ENCODE measurements at regions not wholly inside any gene's neighbourhood (a gene's known extent, or its start where the extent isn't known, plus 50 kb on each side); places are given as distances from the start of the nearest gene placed in this dataset.

DNA sequence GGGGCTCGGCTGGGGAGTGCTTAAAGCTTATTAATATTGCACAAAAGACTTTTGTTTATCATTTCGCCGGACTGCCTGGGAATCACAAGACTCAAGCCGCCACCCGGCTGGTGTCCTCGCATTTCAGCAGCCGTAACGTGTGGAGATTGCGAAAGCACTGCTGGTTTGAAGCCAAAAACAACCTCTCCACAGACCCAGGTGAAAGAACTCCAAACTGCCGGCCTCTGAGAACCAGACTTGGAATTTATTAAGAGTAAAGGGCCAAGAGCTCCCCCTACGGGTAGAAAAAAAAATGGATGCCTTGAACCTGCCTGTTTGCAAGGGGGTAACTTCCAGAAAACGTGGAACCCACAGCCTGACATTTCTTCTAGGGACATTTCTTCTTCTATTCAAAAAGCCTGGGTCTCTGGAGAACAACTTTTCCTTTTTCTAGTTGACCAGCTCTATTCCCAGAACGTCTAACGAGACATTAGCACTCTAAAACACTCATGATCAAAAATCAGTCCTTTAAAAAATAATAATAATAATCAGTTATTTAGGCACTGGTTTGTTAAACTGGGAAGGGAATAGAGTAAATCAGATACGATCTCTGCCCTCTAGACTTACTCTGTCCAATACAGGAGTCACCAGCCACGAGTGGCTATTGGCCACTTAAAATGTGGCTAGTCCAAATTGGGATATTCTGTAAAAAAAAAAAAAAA is 216.3 kb downstream of the C1D start:
- no peak overlapping the region for H3K9ac ChIP-seq
- no peaks in the 10 kb centered on the region for H3K9me3 ChIP-seq
- H3K4me3 ChIP-seq, result no peak overlapping the region
- no peaks in the 10 kb centered on the region for H3K4me1 ChIP-seq
- no peaks in the 10 kb centered on the region for H3K36me3 ChIP-seq
- TF ChIP-seq Cebpa-rat (IDR thresholded peaks at IDR 0.05), result no peak
- no peak overlapping the region for H3K4me2 ChIP-seq
- no peak overlapping the region for H3K27ac ChIP-seq
- no peaks in the 10 kb centered on the region for H4K20me1 ChIP-seq
- no peaks in the 10 kb centered on the region for H3K27me3 ChIP-seq

DNA sequence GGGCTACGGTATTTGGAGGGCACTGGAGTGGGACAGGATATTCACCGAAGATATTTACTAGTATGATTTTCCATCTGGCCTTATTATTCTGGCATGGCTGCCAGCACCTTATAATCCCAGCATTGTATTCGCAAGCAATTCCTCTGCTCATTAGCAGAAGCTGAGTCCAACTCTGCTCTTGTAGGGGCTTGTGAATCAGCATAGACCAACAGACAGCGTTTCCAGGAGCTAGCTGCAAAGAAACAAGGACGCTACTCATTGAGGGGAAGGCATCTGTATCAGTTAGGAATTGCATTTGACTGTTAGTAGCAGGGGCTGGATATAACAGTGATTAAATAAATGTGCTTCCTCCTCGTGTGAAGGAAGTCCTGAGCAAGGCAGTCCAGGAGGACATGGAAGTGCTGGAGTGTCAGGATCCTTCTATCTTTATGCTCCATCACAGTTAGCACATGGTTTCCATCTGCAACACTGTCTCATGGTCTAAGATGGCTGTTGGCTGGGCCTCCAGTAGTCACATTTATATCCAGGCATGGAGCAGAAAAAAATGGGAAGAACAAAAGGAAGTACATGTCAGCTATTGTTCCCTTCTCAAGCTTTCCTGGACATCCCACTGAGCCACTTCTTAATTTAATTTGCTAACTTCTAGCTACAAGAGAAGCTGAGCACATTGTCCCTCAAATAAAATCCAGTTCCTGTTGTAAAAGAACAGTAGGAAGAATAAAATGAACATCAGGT is 214.1 kb downstream of the C1D start:
- no peak for TF ChIP-seq Cebpa-rat (IDR thresholded peaks at IDR 0.05)
- Histone ChIP-seq H3K27ac (no peak overlapping the region), H3K4me3 (no peak overlapping the region), H3K4me1 (no peaks in the 10 kb centered on the region), H4K20me1 (no peaks in the 10 kb centered on the region), H3K4me2 (no peak overlapping the region), H3K27me3 (no peaks in the 10 kb centered on the region), H3K36me3 (no peaks in the 10 kb centered on the region), H3K9ac (no peak overlapping the region), H3K9me3 (no peaks in the 10 kb centered on the region)

DNA sequence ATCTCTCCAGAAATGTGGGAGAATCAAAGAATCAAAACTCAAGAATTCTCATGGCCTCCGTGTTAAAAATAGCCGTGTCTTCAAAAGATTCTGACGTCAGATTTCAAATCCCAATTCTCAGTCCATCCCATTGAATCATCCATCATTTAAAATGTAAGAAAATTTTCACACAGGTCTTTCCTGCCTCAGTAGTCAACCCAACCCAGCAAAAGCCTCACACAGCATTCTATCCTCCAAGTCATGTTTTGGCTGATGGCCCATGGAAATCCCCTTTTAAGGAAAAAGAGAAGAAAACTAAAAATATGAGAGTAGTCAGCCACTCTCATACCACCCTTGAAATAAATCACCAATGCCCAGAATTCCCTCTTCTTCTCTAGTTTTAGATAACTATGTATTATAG is 211.8 kb downstream of the C1D start:
- no peak overlapping the region for H3K9ac ChIP-seq
- H4K20me1 ChIP-seq, result no peaks in the 10 kb centered on the region
- H3K27me3 ChIP-seq, result no peaks in the 10 kb centered on the region
- H3K4me3 ChIP-seq, result no peak overlapping the region
- no peak overlapping the region for H3K4me2 ChIP-seq
- no peaks in the 10 kb centered on the region for H3K36me3 ChIP-seq
- H3K4me1 ChIP-seq, result no peaks in the 10 kb centered on the region
- no peak overlapping the region for H3K27ac ChIP-seq
- H3K9me3 ChIP-seq, result no peaks in the 10 kb centered on the region
- TF ChIP-seq Cebpa-rat (IDR thresholded peaks at IDR 0.05), result no peak

DNA sequence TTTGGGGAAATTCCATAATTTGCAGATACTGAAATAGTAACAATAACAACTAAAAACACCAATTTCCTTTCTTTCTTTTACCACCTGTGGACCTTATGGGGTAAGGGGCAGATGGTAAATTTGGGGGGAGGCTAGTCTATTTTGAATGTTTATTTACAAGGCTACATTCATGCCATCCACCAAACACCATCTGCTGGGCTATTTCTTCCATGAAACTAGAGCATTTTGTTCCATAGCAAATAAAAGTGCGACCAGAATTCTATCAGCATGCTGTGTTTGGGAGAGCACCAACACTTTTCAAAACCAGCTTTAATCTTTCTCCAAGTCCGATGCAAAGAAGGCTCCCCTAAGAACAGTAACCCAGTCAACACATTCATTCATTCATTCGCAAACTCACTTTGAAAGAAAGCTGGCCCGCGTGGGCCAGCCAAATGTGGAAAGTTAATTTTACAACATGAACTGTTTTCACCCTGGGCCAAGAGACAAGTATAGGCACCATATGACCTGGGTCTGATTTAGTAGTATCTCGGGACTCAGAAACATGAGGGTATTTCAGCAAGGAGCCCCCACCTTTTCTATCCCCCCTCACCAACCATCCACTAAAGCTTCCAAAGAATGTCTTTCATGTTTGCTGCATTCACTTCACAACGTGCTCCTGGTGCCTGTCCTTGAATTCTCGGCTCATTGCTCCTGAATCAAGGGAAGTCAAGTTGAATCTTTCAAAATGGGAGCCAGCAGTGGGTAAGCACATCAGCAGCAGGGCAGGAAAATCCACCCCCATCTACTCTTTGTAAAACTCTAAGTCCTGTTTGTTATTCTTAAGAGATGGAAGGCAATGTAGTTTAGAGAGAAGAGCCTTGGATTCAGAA is 210.6 kb downstream of the C1D start:
- no peak overlapping the region for H3K4me3 ChIP-seq
- H3K9me3 ChIP-seq, result no peaks in the 10 kb centered on the region
- H3K36me3 ChIP-seq, result no peaks in the 10 kb centered on the region
- no peak overlapping the region for H3K4me2 ChIP-seq
- no peaks in the 10 kb centered on the region for H3K27me3 ChIP-seq
- H3K9ac ChIP-seq, result no peak overlapping the region
- TF ChIP-seq Cebpa-rat (IDR thresholded peaks at IDR 0.05), result no peak
- no peaks in the 10 kb centered on the region for H3K4me1 ChIP-seq
- no peak overlapping the region for H3K27ac ChIP-seq
- H4K20me1 ChIP-seq, result no peaks in the 10 kb centered on the region

DNA sequence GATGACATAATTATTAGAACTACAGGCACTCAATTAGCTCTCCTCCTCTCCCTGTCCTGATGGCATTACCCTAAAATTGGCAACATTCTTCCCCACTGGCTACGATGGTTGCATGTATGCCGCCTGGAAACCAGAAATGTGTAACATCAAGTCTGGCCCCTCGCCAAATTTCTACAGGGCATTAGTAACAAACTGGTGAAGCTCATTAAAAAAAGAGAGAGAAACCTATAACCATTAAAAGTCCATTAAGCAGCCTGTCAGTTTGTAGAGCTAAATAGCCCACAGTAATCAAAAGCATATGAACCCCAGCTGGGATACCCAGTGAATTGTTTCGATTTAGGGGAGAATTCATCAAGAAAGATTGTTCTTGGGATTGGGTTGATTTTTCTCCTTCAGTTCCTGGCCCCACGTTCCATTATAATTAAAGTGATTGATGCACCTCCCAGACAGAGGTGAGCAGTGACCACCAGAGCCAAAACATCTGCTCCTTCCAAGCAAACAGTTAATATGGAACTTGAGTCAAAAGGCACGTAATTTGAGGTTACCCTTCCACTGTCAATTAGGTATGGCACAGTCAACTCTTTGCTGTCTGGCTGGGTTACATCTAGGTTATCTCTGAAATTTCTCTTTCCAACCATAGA is 208.6 kb downstream of the C1D start:
- H3K4me1 ChIP-seq, result no peaks in the 10 kb centered on the region
- no peak for TF ChIP-seq Cebpa-rat (IDR thresholded peaks at IDR 0.05)
- H4K20me1 ChIP-seq, result no peaks in the 10 kb centered on the region
- no peak overlapping the region for H3K27ac ChIP-seq
- no peak overlapping the region for H3K4me2 ChIP-seq
- no peak overlapping the region for H3K9ac ChIP-seq
- no peaks in the 10 kb centered on the region for H3K9me3 ChIP-seq
- H3K4me3 ChIP-seq, result no peak overlapping the region
- no peaks in the 10 kb centered on the region for H3K36me3 ChIP-seq
- H3K27me3 ChIP-seq, result no peaks in the 10 kb centered on the region

DNA sequence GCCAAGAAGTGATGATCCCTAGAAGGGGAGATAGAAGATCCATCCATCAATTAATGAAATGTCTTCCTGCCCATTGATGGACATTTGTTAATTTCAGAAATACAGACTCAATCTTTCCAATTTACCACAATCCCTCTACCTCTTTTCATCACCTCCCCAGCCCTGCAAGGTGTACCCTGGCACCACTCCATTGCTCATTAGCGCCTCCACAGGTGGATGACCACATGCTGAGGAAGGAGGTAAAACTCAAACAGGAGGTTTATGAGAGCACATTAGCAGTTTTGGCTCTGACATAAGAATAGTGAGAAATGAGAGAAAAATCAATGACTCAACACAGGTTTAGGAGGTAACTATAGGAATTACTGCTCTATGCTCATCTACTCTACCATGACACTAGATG is 208.0 kb downstream of the C1D start:
- Histone ChIP-seq H4K20me1 (no peaks in the 10 kb centered on the region), H3K4me3 (no peak overlapping the region), H3K9me3 (no peaks in the 10 kb centered on the region), H3K27me3 (no peaks in the 10 kb centered on the region), H3K36me3 (no peaks in the 10 kb centered on the region), H3K4me1 (no peaks in the 10 kb centered on the region), H3K4me2 (no peak overlapping the region), H3K9ac (no peak overlapping the region), H3K27ac (no peak overlapping the region)
- TF ChIP-seq Cebpa-rat (IDR thresholded peaks at IDR 0.05), result no peak

DNA sequence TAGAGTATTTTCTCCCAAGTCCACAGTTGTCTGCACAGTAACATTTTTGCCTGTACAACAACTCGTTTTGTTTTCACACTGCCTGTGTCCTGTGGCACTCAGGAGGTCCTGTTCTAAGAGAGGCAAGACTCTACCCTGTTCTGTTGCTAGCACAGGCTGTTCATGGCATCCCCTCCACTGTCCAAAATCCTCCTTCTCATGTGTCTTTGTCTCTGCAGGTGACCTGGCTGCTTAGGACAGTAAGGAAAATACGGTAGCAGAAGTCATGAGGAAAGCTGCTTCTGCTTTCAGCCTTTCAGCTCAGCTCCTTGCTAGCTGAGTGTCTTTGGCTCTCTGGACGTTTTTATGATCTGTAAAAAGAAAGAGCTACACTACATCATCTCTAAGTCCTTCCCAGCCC is 205.9 kb downstream of the C1D start:
- no peak overlapping the region for H3K4me2 ChIP-seq
- H3K4me3 ChIP-seq, result no peak overlapping the region
- no peaks in the 10 kb centered on the region for H3K9me3 ChIP-seq
- no peaks in the 10 kb centered on the region for H4K20me1 ChIP-seq
- no peaks in the 10 kb centered on the region for H3K36me3 ChIP-seq
- H3K27ac ChIP-seq, result no peak overlapping the region
- no peak for TF ChIP-seq Cebpa-rat (IDR thresholded peaks at IDR 0.05)
- H3K9ac ChIP-seq, result no peak overlapping the region
- H3K27me3 ChIP-seq, result no peaks in the 10 kb centered on the region
- H3K4me1 ChIP-seq, result no peaks in the 10 kb centered on the region

DNA sequence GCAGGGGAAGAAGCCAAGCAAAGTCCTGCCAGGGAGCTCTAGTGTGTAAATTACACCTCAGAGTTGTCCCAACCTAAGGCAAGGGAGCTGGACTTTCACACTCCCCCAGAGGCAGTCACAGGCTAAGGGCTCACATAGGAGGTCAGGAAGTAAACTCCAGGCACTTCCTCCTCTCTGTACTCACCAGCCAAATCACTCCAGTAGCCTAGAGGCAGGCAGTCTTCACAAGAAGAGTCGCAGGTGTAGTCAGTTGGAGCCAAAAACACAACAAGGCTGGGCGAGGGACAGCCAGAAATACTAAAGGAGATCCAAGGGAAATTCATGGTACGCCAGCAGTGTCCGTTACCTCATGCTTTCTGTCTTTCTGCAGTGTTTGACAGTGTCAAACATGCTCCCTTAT is 205.0 kb downstream of the C1D start:
- Histone ChIP-seq H3K9ac (no peak overlapping the region), H4K20me1 (no peaks in the 10 kb centered on the region), H3K4me3 (no peak overlapping the region), H3K27me3 (no peaks in the 10 kb centered on the region), H3K4me2 (no peak overlapping the region), H3K9me3 (no peaks in the 10 kb centered on the region), H3K36me3 (no peaks in the 10 kb centered on the region), H3K27ac (no peak overlapping the region), H3K4me1 (no peaks in the 10 kb centered on the region)
- TF ChIP-seq Cebpa-rat (IDR thresholded peaks at IDR 0.05), result no peak

DNA sequence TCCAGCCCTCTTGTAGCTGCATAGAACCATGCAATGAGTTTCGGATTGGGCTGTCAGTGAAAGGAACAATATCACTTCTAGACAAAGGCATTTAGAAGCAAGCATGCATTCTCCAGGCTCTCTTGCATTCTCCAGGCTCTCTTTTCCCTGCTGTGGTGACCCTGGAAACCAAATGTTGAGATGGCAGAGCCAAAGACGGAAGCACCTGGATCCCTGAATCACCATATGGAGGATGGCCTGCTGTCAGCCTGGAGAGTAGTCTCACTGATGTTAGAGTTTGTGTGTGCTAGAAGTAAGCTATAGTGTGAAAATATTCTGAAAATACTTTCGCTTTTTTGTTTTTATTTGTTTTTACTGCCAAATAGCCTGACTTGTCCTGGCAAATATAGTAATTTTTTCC is 203.9 kb downstream of the C1D start:
- Histone ChIP-seq H3K27ac (no peak overlapping the region), H3K27me3 (no peaks in the 10 kb centered on the region), H3K9ac (no peak overlapping the region), H3K9me3 (no peaks in the 10 kb centered on the region), H3K4me2 (no peak overlapping the region), H3K36me3 (no peaks in the 10 kb centered on the region), H4K20me1 (no peaks in the 10 kb centered on the region), H3K4me1 (no peaks in the 10 kb centered on the region), H3K4me3 (no peak overlapping the region)
- no peak for TF ChIP-seq Cebpa-rat (IDR thresholded peaks at IDR 0.05)

Data from BLaER1 (cell line).